ENCODE measurements at regions not wholly inside any gene's neighbourhood (a gene's known extent, or its start where the extent isn't known, plus 50 kb on each side); places are given as distances from the start of the nearest gene placed in this dataset.
"Not testable (repeated sequence)": the region's sequence is repeated elsewhere in the genome, so short reads cannot be mapped to it uniquely, and the experiment has no call there.

- intact Hi-C loops (cut with DNase I; ENCODE audit: low total_unique reads) = no loop called here
- peaks cover 0 to 4% (median 0%) of the 10 kb centered on the region in 8 donors for H3K9me3 ChIP-seq
- H3K27me3 ChIP-seq (replicated peaks in 1 of 7) = no peaks in the 10 kb centered on the region
- H3K4me1 ChIP-seq = no peaks in the 10 kb centered on the region
- no peak overlapping the region for H3K4me3 ChIP-seq
- DNase-seq = no peak
- H3K27ac ChIP-seq = no peak overlapping the region
- H3K36me3 ChIP-seq = no peaks in the 10 kb centered on the region
- TF ChIP-seq POLR2AphosphoS5 (IDR thresholded peaks at IDR 0.05) = no peak
- TF ChIP-seq CTCF (IDR thresholded peaks at IDR 0.05 in 8 of 11, conservative IDR thresholded peaks at IDR 0.05 in 3 of 11) = no peak
- no peak for TF ChIP-seq POLR2A (IDR thresholded peaks at IDR 0.05)
Measured at GRCh38 chr11:98740321-98740720, 280.4 kb upstream of the CNTN5 start.

GRCh38 chr11:98763446-98763845 lies 257.3 kb upstream of the CNTN5 start:
- H3K4me1 ChIP-seq; intact Hi-C loops (cut with DNase I; ENCODE audit: low total_unique reads); H3K27ac ChIP-seq; H3K27me3 ChIP-seq (replicated peaks in 1 of 7); H3K36me3 ChIP-seq; H3K4me3 ChIP-seq: not testable (repeated sequence)
- 92 to 95% (median 93%) methylated on average over 14 to 21 of the region's 21 CpGs for WGBS, 5 donors
- peaks cover 0 to 67% (median 59%) of the 10 kb centered on the region in 8 donors for H3K9me3 ChIP-seq
- DNase-seq = peak; percentile 63

- WGBS, 5 donors = 80 to 94% (median 87%) methylated on average over 2 of the region's 2 CpGs
- Histone ChIP-seq H3K4me3 (no peak overlapping the region), H3K9me3 (peaks cover 0 to 53% (median 38%) of the 10 kb centered on the region in 8 donors), H3K36me3 (no peaks in the 10 kb centered on the region), H3K4me1 (no peaks in the 10 kb centered on the region), H3K27me3 (replicated peaks in 1 of 7) (no peaks in the 10 kb centered on the region), H3K27ac (no peak overlapping the region)
- TF ChIP-seq POLR2A (IDR thresholded peaks at IDR 0.05) (no peak), POLR2AphosphoS5 (IDR thresholded peaks at IDR 0.05) (no peak), CTCF (IDR thresholded peaks at IDR 0.05 in 8 of 11, conservative IDR thresholded peaks at IDR 0.05 in 3 of 11) (no peak)
- DNase-seq = no peak
- intact Hi-C loops (cut with DNase I; ENCODE audit: low total_unique reads) = no loop called here
Measured at GRCh38 chr11:98766903-98767302, 253.8 kb upstream of the CNTN5 start.

GRCh38 chr11:98770046-98770445 lies 250.7 kb upstream of the CNTN5 start:
- H3K9me3 ChIP-seq = peaks cover 0 to 45% (median 24%) of the 10 kb centered on the region in 8 donors
- intact Hi-C loops (cut with DNase I; ENCODE audit: low total_unique reads); H3K27me3 ChIP-seq (replicated peaks in 1 of 7); H3K36me3 ChIP-seq; H3K4me1 ChIP-seq; H3K27ac ChIP-seq; H3K4me3 ChIP-seq; DNase-seq: not testable (repeated sequence)
- WGBS, 5 donors = 77 to 100% (median 85%) methylated on average over 5 to 26 of the region's 29 CpGs

- DNase-seq = no peak
- WGBS, 5 donors = 65 to 85% (median 72%) methylated on average over 4 of the region's 4 CpGs
- H3K27ac ChIP-seq = no peak overlapping the region
- H3K27me3 ChIP-seq (replicated peaks in 1 of 7) = no peaks in the 10 kb centered on the region
- peaks cover 0 to 38% (median 20%) of the 10 kb centered on the region in 8 donors for H3K9me3 ChIP-seq
- no peaks in the 10 kb centered on the region for H3K36me3 ChIP-seq
- intact Hi-C loops (cut with DNase I; ENCODE audit: low total_unique reads) = no loop called here
- H3K4me1 ChIP-seq = no peaks in the 10 kb centered on the region
- TF ChIP-seq CTCF (IDR thresholded peaks at IDR 0.05 in 8 of 11, conservative IDR thresholded peaks at IDR 0.05 in 3 of 11) (no peak), POLR2A (IDR thresholded peaks at IDR 0.05) (no peak)
- H3K4me3 ChIP-seq = no peak overlapping the region
Measured at GRCh38 chr11:98771791-98772190, 249.0 kb upstream of the CNTN5 start.
